ENCODE measurements at regions not wholly inside any gene's neighbourhood (a gene's known extent, or its start where the extent isn't known, plus 50 kb on each side); places are given as distances from the start of the nearest gene placed in this dataset.

- no peak for DNase-seq (ENCODE audit: low spot score)
These were observed 487.8 kb downstream of the ENC1 start for GRCh38 chr5:74152625-74153254.

GRCh38 chr5:74152136-74152535 lies 488.4 kb downstream of the ENC1 start:
- DNase-seq (ENCODE audit: low spot score) = no peak

- DNase-seq (ENCODE audit: low spot score) = no peak
These were observed 491.1 kb downstream of the ENC1 start for GRCh38 chr5:74149395-74149794.

DNA sequence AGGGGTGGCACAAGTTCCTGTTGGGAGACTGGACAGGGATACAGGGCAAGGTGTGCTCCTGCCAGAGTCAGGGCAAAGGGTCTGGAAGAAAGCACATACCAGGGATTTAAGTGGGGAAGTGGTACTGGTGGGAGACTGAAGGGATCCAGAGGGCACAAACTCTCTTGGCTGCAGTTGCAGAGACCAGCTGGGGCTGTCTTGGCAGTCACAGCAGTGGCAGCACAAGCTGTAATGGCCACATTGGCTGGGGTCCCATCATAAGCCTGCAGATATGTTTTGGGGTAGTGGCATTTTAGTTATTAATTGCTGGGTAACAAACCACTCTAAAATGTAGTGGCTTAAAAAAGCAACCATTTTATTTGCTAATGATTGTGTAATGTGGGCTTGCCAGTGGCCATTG lies 492.2 kb downstream of the ENC1 start:
- DNase-seq (ENCODE audit: low spot score) = no peak

- DNase-seq (ENCODE audit: low spot score) = no peak
These were observed 493.7 kb downstream of the ENC1 start for GRCh38 chr5:74146796-74147195.

DNA sequence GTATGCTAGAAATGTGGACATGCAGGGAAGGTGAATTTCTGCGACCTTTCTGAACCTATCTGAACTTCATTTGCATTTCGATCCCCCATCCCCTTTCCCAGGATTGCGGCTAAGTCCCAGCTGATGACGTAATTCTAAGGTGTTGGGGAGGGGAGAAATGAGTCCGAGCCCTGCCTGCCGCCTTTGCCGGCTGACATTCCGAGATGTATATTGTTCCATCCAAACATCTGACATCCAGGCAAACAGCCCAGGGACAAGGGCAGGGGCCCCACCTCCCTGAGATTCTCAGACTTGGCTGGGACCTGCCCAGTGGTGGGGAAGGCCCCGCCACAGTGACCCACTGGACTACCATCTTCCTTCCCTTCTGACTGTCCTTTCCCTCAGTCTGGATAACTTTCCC lies 494.6 kb downstream of the ENC1 start:
- DNase-seq (ENCODE audit: low spot score) = no peak

GRCh38 chr5:74143721-74144330 lies 496.7 kb downstream of the ENC1 start:
- no peak for DNase-seq (ENCODE audit: low spot score)

- DNase-seq (ENCODE audit: low spot score) = no peak
These were observed 497.4 kb downstream of the ENC1 start for GRCh38 chr5:74143151-74143550.

DNA sequence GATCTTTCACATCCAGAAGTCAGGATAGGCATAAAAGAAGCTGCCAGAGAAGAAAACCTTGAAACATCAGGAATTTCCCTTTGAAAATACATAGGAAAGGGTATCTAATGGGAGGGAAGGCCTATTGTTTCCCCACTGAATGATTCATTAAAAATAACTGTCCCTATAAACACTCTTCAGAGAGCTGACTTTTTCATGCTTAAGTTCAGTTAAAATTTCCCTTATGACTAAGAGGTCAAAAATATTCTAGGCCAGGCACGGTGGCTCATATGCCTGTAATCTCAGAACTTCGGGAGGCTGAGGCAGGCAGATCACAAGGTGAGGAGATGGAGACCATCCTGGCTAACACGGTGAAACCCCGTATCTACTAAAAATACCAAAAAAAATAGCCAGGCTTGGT lies 499.5 kb downstream of the ENC1 start:
- no peak for DNase-seq (ENCODE audit: low spot score)

DNA sequence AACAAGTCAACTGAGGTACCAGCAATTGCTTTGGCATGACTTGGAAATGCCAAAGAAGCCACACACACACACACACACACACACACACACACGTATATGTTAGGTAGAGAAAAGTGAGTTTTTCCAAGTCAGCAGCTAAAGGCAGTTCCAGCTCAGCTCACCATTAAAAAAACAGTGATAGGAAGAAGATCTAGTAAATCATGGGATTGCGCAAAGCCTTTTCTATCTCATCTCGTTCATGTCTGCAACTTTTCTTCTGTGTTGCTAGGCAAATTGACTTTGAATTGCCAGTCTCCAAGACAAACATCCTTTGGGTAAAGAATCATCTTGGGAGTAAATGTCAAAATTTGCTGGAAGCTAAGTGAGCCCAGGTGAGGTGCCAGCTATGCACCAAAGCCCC lies 500.1 kb downstream of the ENC1 start:
- no peak for DNase-seq (ENCODE audit: low spot score)

DNA sequence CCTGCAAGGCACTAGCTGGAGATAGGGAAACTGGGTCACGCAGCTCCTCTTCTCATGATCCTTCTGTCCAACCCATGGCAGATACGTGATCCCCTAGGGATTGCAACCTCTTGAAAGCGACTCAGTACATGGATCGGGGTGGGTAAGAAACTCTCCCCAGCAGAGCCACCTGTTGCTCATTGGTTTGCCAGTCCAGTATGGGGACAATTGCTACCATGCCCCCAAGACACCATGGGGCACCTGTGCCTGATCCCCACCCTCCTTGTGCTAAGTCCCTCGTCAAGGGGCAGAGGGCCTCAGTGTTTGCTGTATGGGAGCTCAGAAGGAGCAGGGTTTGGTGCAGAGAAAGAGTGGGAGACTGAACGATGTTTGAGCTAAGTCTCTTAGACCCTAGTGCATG lies 500.9 kb downstream of the ENC1 start:
- DNase-seq (ENCODE audit: low spot score) = no peak

DNA sequence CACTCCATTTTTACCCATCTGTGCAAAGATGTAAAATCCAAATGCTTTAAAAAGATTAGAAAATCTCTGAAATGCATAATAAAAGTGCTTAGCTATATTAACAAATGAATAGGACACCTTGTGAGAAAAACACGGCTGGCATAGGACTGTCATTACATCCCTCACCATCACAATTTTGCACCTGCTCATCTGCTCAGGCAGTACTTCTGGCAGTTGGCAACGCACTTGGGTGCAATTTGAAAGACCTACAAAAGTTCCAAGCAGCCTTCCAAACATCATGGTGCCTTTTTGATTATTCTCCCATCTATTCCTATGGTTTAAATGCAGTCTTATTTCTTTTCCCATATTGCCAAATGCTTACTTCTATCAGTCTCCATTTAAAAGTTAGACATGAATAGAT lies 501.8 kb downstream of the ENC1 start:
- no peak for DNase-seq (ENCODE audit: low spot score)

DNA sequence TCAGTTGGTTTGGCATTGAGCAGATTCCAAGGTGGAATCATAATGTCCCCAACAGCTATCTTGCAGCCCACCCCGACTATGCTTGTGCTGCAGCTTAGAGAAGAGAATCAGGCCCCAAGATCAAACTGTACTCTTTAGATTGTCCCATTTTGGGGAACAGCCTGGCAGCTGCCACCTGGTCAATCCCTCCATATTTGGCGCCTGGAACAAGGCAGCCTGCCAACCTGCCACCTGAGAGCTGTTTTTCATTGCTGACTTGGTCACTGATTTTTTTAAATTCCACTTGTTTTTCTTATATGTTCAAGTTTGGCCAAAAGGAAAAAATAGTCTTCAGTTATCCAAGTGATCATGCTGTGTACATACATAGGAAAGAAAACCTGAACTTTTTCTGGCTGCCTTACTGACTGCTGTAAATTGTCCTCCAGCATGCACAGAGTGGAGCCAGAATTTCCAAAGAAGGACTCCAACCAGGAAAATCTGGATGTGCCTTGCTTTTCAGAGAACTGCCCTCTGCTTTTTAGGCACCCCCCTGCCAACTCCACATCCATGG lies 504.2 kb downstream of the ENC1 start:
- no peak for DNase-seq (ENCODE audit: low spot score)

DNA sequence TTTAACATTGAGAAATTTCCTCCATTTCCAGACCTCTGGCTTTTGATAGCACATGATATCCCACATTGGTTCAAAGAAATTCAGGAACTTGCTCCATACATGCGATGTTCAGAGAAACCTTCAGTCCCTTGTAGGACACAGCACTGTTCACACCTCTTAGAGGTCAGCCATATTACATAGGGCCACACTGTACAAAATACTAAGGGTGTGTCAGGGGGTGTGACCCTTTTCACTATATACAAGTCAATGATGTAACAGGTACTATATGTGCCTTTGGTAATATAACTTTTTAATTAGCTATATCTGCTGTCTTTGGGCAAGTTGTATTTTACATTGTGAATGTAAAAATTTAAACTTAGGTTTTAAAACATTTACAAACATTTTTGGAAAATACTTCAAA lies 505.5 kb downstream of the ENC1 start:
- DNase-seq (ENCODE audit: low spot score) = no peak

DNA sequence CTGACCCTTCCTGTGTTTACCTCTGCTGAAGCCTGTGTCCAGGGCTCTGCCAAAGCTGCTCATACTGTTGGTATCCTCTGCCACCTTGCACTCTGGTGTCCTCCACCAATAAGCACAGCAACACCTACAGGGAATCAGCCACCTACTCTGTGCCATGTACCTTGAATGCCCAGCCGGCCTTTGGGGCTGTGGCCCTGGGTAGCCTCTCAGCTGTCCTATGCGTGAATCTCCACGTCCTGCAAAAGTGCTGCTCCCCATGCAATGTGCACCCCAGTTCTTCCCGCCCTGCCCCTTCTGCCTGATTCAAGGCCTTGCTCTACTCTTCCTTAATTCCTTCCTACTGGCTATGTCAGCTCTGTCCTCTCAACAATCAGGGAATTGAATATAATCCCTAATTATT lies 506.5 kb downstream of the ARHGEF28 start:
- DNase-seq (ENCODE audit: low spot score) = no peak

DNA sequence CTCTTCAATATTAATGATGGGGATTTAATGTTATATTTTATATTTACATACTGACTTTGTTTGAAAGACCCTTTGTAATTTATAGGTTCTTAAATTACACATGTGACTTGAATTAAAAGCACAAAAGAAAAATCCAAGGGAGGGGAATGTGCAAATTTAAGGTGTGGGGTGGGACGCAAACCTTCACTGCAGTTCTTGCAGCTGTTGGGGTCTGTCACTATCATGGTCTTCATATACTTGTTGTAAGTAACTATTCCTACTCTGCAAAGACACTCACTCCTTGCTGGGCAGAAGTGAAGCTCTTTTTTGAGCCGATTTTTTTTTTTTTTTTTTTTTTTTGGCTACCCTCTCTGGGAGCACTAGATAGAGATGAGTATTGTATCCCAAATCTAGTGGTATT lies 505.3 kb downstream of the ARHGEF28 start:
- DNase-seq (ENCODE audit: low spot score) = no peak

DNA sequence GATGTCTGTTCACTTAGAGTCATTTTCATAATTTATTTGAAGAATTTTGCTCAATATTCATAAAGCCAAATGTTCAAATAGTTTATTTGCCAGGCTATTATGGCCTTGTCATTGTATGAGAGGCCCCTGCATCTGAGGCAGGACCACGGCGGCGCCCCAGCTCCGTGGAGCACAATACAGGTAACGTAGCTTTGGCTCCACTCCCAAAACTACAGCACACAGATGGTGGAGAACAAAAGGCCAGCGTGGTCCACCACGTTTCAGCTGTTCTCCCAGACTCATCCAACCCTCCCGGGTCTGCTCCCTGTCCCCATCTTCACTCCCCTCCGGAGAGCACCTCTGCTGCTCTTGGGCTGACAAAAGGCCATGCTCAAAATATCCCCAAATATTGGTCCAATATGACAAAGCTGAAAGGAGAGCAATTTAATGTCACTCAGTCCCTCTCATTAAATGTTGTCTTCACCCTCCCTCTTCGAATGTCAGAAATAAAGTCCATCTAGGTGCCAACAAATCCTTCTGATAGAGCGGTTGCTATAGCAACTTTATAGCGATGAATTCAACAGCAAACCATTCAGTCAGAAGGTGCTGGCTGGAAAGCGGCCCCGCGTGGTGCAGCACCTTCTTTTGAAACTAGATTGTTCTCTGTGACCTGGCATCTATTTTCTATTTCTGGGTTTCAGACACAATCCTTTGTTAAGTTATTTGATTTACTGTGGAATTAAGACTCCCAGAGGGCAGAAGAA lies 504.3 kb downstream of the ARHGEF28 start:
- no peak for DNase-seq (ENCODE audit: low spot score)

DNA sequence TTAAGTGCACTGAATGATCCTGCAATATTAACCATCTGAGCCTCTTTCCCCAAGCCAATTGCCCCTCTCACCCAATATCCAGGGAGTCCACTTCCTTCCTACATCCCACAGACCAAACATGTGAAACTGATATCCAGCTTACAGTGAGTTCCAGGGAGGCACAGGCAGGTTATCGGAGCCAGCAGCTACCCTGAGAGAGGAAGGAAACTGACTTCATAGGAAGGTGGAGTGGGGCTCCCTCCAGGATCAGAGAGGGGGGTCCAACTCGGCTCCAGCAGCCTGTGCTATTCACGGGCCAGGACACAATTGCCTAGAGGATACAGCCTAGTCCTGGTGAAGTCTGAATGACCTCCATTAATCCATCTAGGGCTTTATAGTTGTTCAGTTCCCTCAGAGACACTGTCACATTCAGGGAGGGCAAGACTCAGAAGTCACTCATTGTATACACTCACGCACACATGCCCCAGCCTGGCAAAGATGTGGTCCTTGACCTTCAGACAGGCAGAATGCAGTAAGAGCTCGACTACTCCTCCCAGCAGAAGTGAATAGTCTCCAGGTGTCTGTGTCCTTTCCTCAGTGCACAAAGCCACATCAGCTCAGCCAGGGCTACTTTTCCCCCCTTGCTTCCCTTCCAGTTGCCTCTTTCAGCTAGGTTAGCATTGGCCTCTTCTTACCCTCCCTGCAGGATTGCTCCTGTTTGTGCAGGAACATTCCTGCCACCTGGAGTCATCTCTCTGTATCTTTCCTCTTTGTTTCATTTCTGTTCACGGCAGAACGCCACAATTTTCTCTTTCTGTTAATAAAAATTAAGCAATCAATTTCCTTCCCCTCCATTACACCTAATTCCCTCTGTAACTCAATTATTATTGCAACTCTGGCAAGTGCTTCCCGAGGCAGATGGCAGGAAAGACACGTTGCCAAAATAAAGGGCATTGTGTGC lies 501.7 kb downstream of the ARHGEF28 start:
- DNase-seq (ENCODE audit: low spot score) = no peak

- DNase-seq (ENCODE audit: low spot score) = no peak
These were observed 500.3 kb downstream of the ARHGEF28 start for GRCh38 chr5:74126294-74126693.

GRCh38 chr5:74124826-74125225 lies 498.8 kb downstream of the ARHGEF28 start:
- no peak for DNase-seq (ENCODE audit: low spot score)

DNA sequence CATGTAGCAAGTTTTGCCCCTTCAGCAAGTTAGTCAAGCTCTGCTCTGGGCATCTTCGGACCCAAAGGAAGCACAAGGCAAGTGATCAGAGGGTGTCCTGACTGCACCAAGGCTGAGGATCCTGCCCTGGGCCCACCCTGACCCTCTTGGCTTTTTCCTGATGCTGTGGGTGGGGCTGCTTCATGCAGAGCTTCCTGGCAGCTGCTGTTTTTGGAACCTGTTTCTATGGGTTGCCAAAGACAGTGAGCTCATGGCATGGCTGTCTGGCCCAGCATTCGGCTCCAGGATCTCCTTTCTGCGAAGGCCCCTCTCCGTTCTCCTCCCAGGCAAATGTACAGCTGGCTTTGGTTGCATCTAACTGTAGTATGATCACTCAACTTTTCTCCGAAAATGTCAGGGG lies 497.9 kb downstream of the ARHGEF28 start:
- no peak for DNase-seq (ENCODE audit: low spot score)

- DNase-seq (ENCODE audit: low spot score) = no peak
These were observed 497.1 kb downstream of the ARHGEF28 start for GRCh38 chr5:74122979-74123590.
